Medulla oblongata (tissue), 1 donor: ENCODE measurements at regions not wholly inside any gene's neighbourhood (a gene's known extent, or its start where the extent isn't known, plus 50 kb on each side); places are given as distances from the start of the nearest gene placed in this dataset.
"Not testable (repeated sequence)": the region's sequence is repeated elsewhere in the genome, so short reads cannot be mapped to it uniquely, and the experiment has no call there.

Source experiments
- DNase-seq: peaks from one replicate; pipeline ENCODE4 v3.0.0-alpha.2; 2015; ENCODE audit errors: extremely low spot score

DNA sequence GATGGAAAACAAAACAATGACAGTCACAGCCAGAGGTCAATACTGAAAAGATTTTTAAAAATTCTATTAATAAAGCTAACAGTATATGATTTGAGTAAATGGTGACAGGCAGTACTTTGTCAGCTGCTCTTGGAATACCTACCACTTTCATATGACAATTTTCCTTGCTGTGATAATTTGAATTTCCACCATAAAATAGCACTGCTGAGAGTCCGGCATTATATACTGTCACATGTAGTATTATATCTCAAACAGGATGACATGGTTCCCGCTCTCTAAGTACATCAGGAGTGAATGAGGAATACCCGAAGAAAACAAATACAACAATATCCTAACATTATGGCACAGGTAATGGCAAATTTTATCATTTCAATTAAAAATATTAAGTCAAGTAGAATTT is 146.8 kb upstream of the TMPRSS15 start:
- DNase-seq: no peak

- DNase-seq: no peak
Measured at GRCh38 chr21:18553786-18554185, 150.2 kb upstream of the TMPRSS15 start.

GRCh38 chr21:18567770-18568169 is 164.2 kb upstream of the TMPRSS15 start:
- not testable (repeated sequence) for DNase-seq

- no peak for DNase-seq
Measured at GRCh38 chr21:18588001-18588662, 184.5 kb upstream of the TMPRSS15 start.

GRCh38 chr21:18601146-18601545 is 197.6 kb upstream of the TMPRSS15 start:
- no peak for DNase-seq

DNA sequence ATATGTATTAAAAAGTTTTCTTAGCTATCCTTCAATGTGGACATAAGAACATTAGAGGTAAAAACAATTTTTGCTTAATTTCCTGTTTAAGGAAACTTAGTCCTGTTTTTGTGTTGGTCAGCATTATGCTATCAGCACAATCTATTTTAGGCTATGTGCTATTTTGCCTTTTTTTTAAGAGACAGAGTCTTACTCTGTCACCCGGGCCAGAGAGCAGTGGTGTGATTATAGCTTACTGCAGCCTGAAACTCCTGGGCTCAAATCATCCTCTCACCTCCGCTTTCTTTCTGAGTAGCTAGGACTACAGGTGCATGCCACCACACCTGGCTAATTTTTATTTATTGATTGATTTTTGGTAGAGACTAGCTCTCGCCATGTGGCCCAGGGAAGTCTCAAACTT is 199.1 kb upstream of the TMPRSS15 start:
- no peak for DNase-seq

DNA sequence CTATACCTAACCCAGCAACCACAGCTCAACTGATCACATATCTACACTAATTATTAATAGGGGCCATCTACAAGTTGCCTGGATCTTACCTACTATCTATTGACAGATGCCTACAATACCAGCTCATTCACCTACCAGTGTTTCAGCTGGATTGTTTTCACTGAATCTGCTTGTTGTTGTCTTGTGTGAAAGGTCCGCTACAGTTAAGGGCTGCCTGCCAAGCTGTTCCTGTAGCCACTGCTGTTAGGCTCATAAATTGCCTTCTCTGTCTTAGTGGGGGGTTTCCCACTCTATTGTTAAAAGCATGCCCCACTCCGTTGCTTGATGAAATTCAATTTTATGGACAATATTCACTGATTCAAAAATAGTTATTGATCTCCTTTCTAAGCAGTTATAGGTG is 199.7 kb upstream of the TMPRSS15 start:
- DNase-seq: no peak

GRCh38 chr21:18603980-18604379 is 200.4 kb upstream of the TMPRSS15 start:
- DNase-seq: no peak

DNA sequence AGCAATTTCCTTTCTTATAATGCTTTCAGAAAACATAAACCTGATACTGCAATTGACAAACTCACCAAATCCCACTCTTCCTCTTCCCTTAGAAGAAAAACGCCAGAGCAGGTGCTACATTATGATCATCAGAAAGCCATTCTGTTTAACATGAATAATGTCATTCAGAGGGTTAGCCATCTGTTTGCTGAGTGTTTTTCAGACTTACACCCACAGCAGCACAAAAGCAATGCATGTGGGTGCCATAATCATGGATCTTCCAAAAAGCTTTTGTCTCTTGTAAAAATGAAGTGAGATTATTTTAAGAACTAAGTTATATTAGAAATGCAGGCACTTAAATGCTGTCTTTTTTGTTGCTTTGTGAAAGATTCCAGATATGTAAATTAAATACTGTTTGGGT is 204.6 kb upstream of the TMPRSS15 start:
- DNase-seq: no peak

DNA sequence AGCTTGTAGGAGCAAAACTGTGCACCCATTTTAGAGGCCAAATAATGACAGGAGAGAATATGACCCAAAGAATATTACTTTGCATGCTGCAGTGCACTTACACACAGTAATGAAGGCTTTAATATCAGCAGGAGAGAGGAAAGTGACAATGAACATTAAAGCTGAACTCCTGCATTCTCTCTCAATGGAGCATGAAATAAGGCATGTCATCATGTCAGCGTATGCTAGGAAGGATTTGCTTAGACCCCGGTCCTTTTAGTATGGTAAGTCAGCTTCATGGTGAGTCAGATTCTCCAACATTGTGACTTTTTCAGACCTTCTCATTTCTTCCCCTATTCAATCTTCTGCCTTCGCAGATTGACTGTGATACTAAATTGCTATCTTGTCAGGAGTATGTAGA is 210.7 kb upstream of the TMPRSS15 start:
- DNase-seq: no peak

- no peak for DNase-seq
Measured at GRCh38 chr21:18617291-18617690, 213.7 kb upstream of the TMPRSS15 start.

- DNase-seq: no peak
Measured at GRCh38 chr21:18620436-18620835, 216.9 kb upstream of the TMPRSS15 start.

DNA sequence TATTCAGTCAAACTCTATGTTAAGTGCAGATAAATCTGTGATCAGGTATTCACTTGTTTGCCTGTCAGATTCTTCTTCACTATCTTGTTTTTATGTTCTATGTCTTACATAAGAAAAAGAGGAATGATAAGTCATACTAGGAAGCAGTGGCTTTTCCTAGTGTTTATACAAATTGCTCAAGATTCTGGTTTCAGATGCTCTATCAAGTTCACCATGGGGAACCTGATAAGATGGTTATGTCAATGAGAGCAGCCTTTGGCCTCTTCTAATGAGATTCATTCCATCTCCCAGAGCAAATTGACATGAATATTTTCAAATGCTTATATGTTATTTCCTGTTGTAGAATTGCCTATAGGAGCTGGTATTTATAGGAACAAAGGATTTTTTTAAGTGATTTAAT is 218.8 kb upstream of the TMPRSS15 start:
- DNase-seq: no peak

DNA sequence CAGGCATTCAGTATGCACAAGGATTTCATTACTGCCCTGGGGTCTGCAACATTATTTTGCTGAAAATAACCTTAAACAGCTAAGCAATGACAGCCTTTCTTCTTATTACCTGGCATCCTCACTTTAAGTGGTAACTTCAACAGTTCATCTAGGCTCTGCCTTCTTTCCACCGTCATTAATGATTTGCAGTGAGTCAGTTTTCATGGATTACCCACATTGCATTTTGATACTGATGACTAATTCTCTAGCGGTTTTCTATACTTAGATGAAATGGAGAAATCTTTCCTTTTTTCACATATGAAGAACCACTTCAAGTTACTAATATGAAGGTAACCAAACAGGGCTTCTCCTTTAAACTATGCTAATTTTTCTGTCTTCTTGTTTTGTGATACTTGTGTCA is 226.9 kb upstream of the TMPRSS15 start:
- no peak for DNase-seq

DNA sequence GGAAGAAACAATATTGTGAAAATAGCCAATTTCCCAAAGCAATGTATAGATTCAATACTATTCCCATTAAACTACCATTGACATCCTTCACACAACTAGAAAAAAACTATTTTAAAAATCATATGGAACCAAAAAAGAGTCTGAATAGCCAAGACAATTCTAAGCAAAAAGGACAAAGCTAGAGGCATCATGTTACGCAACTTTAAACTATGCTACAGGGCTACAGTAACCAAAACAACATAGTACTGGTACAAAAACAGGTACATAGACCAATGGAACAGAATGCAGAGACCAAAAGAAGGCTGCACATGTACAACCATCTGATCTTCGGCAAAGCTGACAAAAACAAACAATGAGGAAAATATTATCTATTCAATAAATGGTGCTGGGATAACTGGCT is 233.3 kb upstream of the TMPRSS15 start:
- DNase-seq: no peak

- no peak for DNase-seq
Measured at GRCh38 chr21:18646116-18646515, 242.5 kb upstream of the TMPRSS15 start.

DNA sequence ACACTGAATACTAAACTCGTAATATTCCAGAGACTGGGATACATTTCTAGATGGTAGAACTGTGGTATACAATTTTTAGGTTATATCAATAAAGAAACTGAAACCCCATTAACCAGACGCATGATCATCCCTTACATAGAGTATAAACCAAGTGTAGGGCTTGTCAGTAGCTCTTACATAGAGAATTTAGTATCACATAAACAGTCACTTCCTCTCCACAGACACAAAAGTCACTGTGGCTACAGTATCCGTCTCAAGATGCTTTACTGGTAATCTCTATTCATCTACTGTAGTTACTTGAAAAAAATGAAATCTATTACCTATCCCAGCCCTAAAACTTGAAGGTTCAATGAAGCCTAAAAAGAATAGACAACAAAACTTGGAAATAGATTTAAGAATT is 252.3 kb upstream of the TMPRSS15 start:
- DNase-seq: no peak

DNA sequence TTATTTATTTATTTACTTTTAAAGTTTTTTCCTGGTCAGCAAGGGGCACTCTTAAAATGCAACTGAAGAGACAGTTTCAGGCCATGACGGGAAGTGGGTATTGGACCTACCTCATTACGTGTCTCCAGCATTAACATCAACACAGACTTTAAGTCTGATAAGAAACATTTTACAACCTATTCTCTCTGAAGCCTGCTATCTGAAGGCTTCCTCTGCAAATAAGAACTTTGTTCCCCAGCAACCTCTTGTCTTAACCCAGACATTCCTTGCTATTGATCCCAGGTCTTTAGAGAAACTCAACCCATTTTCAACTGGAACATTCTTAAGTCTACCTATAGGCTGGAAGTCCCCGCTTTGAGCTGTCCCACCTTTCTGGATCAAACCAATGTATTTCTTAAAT is 258.3 kb upstream of the TMPRSS15 start:
- no peak for DNase-seq

DNA sequence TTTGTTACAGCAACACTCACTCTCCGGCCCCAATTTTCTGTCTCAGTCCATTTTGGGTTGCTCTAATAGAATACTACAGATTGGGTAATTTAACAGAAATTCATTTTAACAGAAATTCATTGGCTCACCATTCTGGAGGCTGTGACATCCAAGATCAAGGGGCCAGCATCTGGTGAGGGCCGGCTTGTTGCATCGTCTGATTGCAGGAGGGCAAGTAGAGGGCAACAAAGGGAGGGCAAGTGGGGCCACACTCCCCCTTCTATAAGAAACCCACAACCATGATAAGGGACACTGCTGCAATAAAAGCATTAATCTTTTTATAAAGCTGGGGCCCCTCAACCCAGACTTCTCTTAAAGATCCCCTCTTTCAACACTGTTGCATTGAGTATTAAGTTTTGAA is 260.1 kb upstream of the TMPRSS15 start:
- no peak for DNase-seq

DNA sequence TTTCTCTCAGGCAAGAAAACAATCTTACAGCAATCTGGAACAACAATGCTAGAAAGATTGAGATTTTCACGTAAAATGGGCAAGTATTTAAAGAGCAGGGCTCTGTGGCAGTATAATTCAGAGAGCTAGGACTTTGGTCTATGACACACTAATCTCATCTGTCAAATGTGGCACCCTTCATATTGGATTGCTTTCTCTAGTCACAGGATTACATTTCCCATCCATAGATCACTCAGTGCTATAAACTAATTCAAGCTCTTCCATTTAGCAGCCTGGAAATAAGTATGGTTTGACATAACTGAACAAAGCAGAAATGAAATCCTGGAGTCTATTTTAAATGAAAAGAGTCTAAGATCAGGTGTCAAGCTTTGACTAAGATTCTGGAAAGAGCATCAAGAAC is 263.1 kb upstream of the TMPRSS15 start:
- no peak for DNase-seq

DNA sequence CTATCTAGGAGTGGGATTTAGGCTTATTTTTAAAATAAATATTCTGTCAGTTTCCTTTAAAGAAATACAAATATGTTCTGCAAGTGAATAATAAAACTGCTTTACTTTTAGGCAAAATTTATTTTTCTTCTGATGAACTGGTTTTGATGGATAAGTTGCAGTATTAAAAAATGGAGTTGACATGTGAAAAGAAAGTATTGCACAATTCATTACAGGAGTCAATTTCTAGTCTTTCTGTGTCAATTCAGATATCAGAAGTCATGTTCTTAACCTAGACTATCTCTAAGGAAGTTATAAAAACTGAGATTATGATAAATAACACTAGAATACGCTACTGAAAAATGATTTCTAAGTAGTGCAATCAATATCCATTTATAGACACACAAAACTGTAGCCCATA is 270.2 kb upstream of the TMPRSS15 start:
- no peak for DNase-seq

DNA sequence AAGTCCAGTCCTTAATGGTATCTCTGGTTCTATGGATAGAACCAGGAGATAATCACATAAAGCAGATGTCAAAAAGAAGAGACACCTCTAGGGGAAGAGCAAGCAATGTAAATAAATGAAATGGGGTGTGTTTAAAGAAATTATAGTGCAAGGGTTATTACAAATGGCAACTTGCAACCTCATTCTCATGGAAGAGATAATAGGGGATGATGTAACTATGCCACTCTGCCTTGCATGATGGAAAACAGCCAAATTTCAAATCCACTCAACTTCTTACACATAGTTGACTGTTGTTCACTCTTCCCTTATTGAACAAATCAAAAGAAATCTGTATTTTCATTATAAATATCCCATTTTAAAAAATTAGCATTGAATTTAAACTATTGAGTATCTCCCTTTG is 274.0 kb upstream of the TMPRSS15 start:
- DNase-seq: no peak

DNA sequence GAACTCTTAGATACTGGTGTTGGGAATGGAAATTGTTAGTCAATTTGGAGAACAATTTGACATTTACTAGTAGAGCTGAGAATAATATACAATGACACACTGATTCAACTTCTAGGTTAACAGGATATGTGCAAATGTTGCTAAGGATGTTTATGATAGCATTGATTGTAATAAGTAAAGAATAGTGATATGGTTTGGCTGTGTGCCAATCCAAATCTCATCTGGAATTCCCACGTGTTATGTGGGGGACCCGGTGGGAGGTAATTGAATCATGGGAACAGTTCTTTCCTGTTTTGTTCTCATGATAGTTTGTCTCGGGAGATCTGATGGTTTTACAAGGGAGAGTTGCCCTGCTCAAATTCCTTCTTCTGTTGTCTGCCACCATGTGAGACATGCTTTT is 302.4 kb upstream of the TMPRSS15 start:
- no peak for DNase-seq

DNA sequence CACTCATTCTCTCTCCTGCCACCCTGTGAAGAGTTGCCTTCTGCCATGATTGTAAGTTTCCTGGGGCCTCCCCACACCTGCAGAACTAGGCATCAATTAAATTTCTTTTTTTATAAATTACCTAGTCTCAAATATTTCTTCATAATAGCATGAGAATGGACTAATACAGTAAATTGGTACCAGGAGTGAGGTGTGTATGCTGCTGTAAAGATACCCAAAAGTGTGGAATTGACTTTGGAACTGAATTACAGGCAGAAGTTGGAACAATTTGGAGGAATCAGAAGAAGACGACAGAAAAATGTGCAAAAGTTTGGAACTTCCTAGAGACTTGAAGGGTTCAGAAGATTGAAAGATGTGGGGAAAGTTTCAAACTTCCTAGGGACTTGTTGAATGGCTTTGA is 308.1 kb upstream of the TMPRSS15 start:
- DNase-seq: no peak
